Upper lobe of right lung (tissue), 1 donor: ENCODE measurements at regions not wholly inside any gene's neighbourhood (a gene's known extent, or its start where the extent isn't known, plus 50 kb on each side); places are given as distances from the start of the nearest gene placed in this dataset.
A peak's percentile ranks its signal among the peaks of the same experiment; 100 is the strongest.

Experiments used
- ATAC-seq: fragments of 200-7000 bp; cut with Tn5 transposase; one replicate; pipeline ENCODE4 v1.9.1; 2020; ENCODE audit warnings: mild to moderate bottlenecking, moderate library complexity
- DNase-seq: peaks from one replicate; pipeline ENCODE4 v3.0.0-alpha.2; 2020
- H3K27ac ChIP-seq: fragments of 200-600 bp; one replicate; pipeline ENCODE4 v1.8.0; 2022
- H3K27me3 ChIP-seq: fragments of 200-600 bp; one replicate; pipeline ENCODE4 v1.8.0; 2022; ENCODE audit warnings: mild to moderate bottlenecking
- H3K36me3 ChIP-seq: fragments of 200-600 bp; one replicate; pipeline ENCODE4 v1.8.0; 2022
- H3K4me1 ChIP-seq: fragments of 200-600 bp; one replicate; pipeline ENCODE4 v1.8.0; 2022
- H3K4me3 ChIP-seq: fragments of 200-600 bp; one replicate; pipeline ENCODE4 v1.8.0; 2022; ENCODE audit warnings: mild to moderate bottlenecking
- H3K9me3 ChIP-seq: fragments of 200-600 bp; one replicate; pipeline ENCODE4 v1.8.0; 2022
- CTCF ChIP-seq: fragments of 200-600 bp; IDR thresholded peaks from one replicate; pipeline ENCODE4 v1.8.0; 2022; ENCODE audit warnings: antibody characterized with exemption
- intact Hi-C: fragments of 100-400 bp; cut with DNase I; formaldehyde crosslinking; loops from one replicate; pipeline ENCODE4 v1.11.0; 2022
- donor health status: DM: no; HTN: yes; CAD: no; lungs with severe emphysema.

GRCh38 chr1:5758859-5759578, 233.2 kb downstream of the NPHP4 start:
- Histone ChIP-seq H3K27ac (no peak overlapping the region), H3K27me3 (peaks cover 4% of the 10 kb centered on the region), H3K4me1 (no peaks in the 10 kb centered on the region), H3K36me3 (no peaks in the 10 kb centered on the region), H3K4me3 (no peak overlapping the region), H3K9me3 (no peaks in the 10 kb centered on the region)
- peak; percentile 16 for ATAC-seq
- intact Hi-C loops: no loop called here
- DNase-seq: no peak
- TF ChIP-seq CTCF: no peak

GRCh38 chr1:5758000-5758858, 234.0 kb downstream of the NPHP4 start:
- DNase-seq (no peak), ATAC-seq (peak; percentile 22)
- Histone ChIP-seq H3K4me3 (no peak overlapping the region), H3K36me3 (no peaks in the 10 kb centered on the region), H3K9me3 (no peaks in the 10 kb centered on the region), H3K4me1 (no peaks in the 10 kb centered on the region), H3K27me3 (peaks cover 2% of the 10 kb centered on the region), H3K27ac (no peak overlapping the region)
- TF ChIP-seq CTCF: no peak
- intact Hi-C loops: no loop called here

- DNase-seq (no peak), ATAC-seq (no peak)
- no peak overlapping the region for H3K4me3 ChIP-seq
- no peaks in the 10 kb centered on the region for H3K27me3 ChIP-seq
- H3K27ac ChIP-seq: no peak overlapping the region
- TF ChIP-seq CTCF: no peak
- H3K36me3 ChIP-seq: no peaks in the 10 kb centered on the region
- H3K4me1 ChIP-seq: peaks cover 4% of the 10 kb centered on the region
- intact Hi-C loops: no loop called here
- no peaks in the 10 kb centered on the region for H3K9me3 ChIP-seq
Measured at GRCh38 chr1:5757187-5757805, 234.9 kb downstream of the NPHP4 start.

- intact Hi-C loops: no loop called here
- no peak for DNase-seq
- Histone ChIP-seq H3K9me3 (no peaks in the 10 kb centered on the region), H3K4me3 (no peak overlapping the region), H3K4me1 (peaks cover 5% of the 10 kb centered on the region), H3K36me3 (no peaks in the 10 kb centered on the region), H3K27me3 (no peaks in the 10 kb centered on the region), H3K27ac (no peak overlapping the region)
- TF ChIP-seq CTCF: no peak
- no peak for ATAC-seq
Measured at GRCh38 chr1:5756434-5757186, 235.6 kb downstream of the NPHP4 start.

GRCh38 chr1:5755552-5756125, 236.6 kb downstream of the NPHP4 start:
- Histone ChIP-seq H3K27ac (no peak overlapping the region), H3K36me3 (no peaks in the 10 kb centered on the region), H3K4me3 (no peak overlapping the region), H3K27me3 (no peaks in the 10 kb centered on the region), H3K4me1 (peaks cover 9% of the 10 kb centered on the region), H3K9me3 (no peaks in the 10 kb centered on the region)
- intact Hi-C loops: no loop called here
- no peak for TF ChIP-seq CTCF
- ATAC-seq (no peak), DNase-seq (no peak)
